G401.6 (cell line): ENCODE measurements at regions not wholly inside any gene's neighbourhood (a gene's known extent, or its start where the extent isn't known, plus 50 kb on each side); places are given as distances from the start of the nearest gene placed in this dataset.

Experiments used
- FAIRE-seq: peaks from 2 replicates; lab custom pipeline; 2012; peaks lifted over from hg19 to GRCh38; lab: Jason Lieb, UNC

DNA sequence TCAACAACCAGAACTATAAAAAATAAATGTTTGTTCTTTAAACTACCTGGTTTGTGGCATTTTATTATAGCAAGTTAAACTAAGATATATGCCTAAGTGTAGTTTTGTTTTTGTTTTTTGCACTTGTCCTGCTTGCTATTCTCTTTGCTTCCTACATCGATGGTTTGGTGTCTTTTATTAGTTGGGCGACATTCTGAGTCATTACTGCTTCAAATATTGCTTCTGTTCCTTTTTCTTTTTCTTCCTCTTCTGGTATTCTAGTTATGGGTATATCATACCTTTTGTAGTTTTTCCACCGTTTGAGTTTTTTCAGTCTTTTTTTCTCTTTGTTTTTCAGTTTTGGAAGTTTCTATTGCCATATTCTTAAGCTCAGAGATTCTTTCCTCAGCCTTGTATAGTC is 86.9 kb downstream of the MACIR start:
- no peak for FAIRE-seq

DNA sequence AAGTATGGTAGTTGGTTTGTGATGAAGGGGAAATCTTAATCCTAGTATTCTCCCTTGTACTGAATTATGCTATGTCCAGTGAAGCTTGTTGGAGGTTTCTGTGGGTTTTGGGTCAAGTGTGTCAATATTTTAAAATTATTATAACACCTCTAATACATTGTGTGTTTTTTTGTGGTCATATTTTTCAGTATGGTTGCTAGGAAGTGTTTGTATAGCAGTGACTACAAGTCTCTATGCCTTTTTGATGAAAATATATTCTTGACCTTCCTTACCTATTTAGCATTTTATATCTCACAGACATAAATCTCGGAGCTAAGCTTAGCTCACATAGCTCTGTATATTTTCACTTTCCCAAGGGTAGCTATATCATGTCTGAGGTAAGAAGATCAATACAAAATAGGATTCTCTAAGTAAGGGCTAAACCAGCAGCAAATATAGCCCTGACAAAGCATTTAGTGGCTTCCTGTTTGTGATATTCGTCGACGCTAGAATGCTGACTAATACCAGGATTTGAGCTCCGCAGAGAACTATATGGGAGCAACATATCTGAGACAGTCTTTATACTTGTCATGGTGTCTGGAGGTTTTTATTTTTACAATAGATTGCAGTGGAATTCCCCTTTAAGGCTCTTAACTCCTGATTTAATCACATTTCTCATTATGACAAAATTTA is 82.3 kb downstream of the MACIR start:
- no peak for FAIRE-seq

DNA sequence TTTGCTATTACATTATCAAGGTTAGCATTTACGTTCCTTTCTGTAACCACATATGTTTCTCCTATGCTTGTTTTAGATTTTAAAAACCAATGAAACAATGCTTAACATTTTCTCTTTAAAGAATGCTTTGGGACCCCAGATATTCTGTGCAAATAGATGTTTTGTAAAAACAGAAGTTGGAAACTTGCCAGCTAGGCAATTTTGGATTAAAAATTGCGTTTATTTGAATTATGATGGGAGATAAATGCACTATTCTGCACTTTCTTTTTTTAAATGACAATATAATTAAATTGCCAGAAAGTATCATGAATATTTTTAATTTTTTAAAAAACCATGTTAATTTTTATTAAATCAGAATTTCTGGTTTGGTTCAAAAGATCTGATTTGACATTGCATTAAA is 81.6 kb downstream of the MACIR start:
- FAIRE-seq = peak; percentile 71

DNA sequence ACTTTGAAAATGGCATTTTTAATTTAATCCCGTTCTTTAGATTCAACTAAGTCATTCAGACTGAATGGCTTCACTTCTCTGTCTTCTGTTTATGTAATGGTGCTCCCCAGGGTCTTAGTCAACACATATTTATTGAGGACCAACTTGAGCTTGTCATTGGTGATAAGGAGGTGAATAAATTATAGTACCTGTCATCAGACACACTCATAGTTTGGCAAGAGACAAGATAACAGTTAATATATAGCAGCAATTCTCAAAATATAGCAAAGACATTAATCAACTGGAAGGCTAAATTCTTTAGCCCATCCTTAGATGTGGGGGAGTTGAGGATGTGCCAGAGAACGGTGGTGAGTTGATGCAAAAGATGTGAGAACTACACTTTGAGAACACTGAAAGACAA is 78.4 kb downstream of the MACIR start:
- FAIRE-seq = no peak

DNA sequence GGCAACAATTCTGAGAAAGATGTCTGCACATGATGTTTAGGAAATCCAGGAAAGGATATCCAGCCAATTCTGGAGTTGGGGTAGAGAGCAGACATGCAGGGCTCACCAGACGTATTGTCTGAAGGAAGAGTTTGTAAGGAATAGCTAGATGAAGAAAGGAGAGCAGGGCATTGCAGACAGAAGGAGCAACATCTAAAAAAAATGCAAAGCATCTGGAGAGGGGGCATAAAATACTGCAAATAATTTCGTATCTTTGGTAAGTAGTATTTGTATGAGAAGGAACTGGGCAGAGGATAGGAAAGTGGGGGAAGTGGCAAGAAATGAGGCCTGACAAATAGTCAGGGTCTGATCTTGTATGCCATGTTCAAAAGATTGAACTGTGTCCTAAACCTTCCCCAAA is 74.8 kb downstream of the MACIR start:
- no peak for FAIRE-seq

DNA sequence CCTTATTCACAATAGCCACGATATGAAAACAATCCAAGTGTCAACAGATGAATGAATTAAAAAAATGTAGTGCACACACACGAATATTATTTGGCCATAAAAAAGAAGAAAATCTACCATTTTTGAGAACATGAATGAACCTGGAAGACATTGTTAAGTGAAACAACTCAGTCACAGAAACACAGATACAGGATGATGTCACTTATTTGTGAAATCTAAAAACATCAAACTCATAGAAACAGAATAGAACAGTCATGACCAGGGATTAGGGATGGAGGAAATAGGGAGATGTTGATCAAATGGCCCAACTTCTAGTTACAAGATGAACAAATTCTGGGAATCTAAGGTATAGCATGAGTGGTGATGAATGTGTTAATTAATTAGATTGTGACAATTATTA is 72.3 kb downstream of the MACIR start:
- FAIRE-seq = no peak
